ENCODE measurements at regions not wholly inside any gene's neighbourhood (a gene's known extent, or its start where the extent isn't known, plus 50 kb on each side); places are given as distances from the start of the nearest gene placed in this dataset.

DNA sequence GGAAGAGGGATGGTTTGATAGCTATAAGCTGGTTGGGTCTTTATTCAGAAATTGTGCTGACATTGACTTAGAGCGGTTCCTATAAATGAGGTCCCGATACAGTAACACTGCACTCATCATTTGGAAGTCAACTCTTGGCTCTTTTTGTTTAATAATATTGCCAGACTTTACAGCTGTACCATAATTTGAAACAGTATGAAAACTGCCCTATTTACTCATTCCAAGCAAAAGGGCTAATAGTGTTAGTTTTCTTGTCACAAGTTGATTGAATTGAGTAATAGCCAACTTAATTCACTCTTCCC lies 128.4 kb upstream of the LIMCH1 start:
- FAIRE-seq (no peak), ATAC-seq (no peak), DNase-seq (ENCODE audit: low read depth, low spot score) (no peak)
- in situ Hi-C loops (cut with MboI): loop anchor here (25.0 kb wide), 1 partner anchor 97 kb away; no protein-coding TSS in a partner anchor
- Histone ChIP-seq H3K9me3 (replicated peaks; ENCODE audit: control insufficient read depth, insufficient read depth, low read length) (no peaks in the 10 kb centered on the region), H3K36me3 (ENCODE audit: control insufficient read depth in 2 of 2, insufficient read depth in 2 of 2, low read length in 1 of 2) (no peaks in the 10 kb centered on the region), H3K4me3 (no peak overlapping the region), H4K20me1 (ENCODE audit: control insufficient read depth, insufficient read depth) (no peaks in the 10 kb centered on the region), H2AFZ (ENCODE audit: control insufficient read depth, low read depth, low read length) (no peak overlapping the region), H3K4me2 (ENCODE audit: control insufficient read depth, insufficient read depth) (no peak overlapping the region), H3K4me1 (ENCODE audit: control insufficient read depth, insufficient read depth, low read length) (no peaks in the 10 kb centered on the region), H3K27ac (ENCODE audit: control insufficient read depth, insufficient read depth) (no peak overlapping the region), H3K27me3 (replicated peaks in 1 of 2; ENCODE audit: control insufficient read depth in 2 of 2, insufficient read depth in 2 of 2, low read length in 1 of 2) (no peaks in the 10 kb centered on the region), H3K9ac (ENCODE audit: control insufficient read depth, insufficient read depth, low read length) (no peak overlapping the region), H3K79me2 (ENCODE audit: control insufficient read depth, insufficient read depth, low read length) (no peaks in the 10 kb centered on the region)
- ChIA-PET CTCF (interaction anchor here (1.0 kb wide), 1 partner anchor 252 kb away, joined by 3 read pairs; no protein-coding TSS in a partner anchor), RAD21 (ENCODE audit: unreplicated experiment) (no interaction called here), SMC1A (ENCODE audit: uncharacterized antibody, unreplicated experiment) (interaction anchor here (1.3 kb wide), 1 partner anchor 11 kb away, joined by 3 read pairs; no protein-coding TSS in a partner anchor), POLR2A (no interaction called here)
- 75% methylated on average over 2 of the region's 2 CpGs for WGBS (ENCODE audit: insufficient coverage, insufficient replicate concordance, low lambda C conversion rate, missing lambda C conversion rate)
- no TSS peak for BruUV-seq (replicated peaks)
- intact Hi-C loops (cut with micrococcal nuclease; ENCODE audit: unreplicated experiment): no loop called here
- no peak for TF ChIP-seq KAT2A (conservative IDR thresholded peaks at IDR 0.05; ENCODE audit: control insufficient read depth, low read depth, low read length)
- TF ChIP-seq SMC3 (IDR thresholded peaks at IDR 0.05; ENCODE audit: borderline replicate concordance, low read length): no peak
- TF ChIP-seq ASH2L (IDR thresholded peaks at IDR 0.05; ENCODE audit: borderline replicate concordance, low read depth): no peak
- TF ChIP-seq GATAD2B (conservative IDR thresholded peaks at IDR 0.05; ENCODE audit: low read depth): no peak
- TF ChIP-seq, protein P1, sequence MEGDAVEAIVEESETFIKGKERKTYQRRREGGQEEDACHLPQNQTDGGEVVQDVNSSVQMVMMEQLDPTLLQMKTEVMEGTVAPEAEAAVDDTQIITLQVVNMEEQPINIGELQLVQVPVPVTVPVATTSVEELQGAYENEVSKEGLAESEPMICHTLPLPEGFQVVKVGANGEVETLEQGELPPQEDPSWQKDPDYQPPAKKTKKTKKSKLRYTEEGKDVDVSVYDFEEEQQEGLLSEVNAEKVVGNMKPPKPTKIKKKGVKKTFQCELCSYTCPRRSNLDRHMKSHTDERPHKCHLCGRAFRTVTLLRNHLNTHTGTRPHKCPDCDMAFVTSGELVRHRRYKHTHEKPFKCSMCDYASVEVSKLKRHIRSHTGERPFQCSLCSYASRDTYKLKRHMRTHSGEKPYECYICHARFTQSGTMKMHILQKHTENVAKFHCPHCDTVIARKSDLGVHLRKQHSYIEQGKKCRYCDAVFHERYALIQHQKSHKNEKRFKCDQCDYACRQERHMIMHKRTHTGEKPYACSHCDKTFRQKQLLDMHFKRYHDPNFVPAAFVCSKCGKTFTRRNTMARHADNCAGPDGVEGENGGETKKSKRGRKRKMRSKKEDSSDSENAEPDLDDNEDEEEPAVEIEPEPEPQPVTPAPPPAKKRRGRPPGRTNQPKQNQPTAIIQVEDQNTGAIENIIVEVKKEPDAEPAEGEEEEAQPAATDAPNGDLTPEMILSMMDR (IDR thresholded peaks at IDR 0.05 in 2 of 3, conservative IDR thresholded peaks at IDR 0.05 in 1 of 3; ENCODE audit: control insufficient read depth in 2 of 3, extremely low read depth in 1 of 3, insufficient read depth in 1 of 3, low read depth in 3 of 3, low read length in 3 of 3): no peak
- no peak for TF ChIP-seq FOS (IDR thresholded peaks at IDR 0.05; ENCODE audit: borderline replicate concordance, extremely low read depth, insufficient read length)
- TF ChIP-seq, protein P2, sequence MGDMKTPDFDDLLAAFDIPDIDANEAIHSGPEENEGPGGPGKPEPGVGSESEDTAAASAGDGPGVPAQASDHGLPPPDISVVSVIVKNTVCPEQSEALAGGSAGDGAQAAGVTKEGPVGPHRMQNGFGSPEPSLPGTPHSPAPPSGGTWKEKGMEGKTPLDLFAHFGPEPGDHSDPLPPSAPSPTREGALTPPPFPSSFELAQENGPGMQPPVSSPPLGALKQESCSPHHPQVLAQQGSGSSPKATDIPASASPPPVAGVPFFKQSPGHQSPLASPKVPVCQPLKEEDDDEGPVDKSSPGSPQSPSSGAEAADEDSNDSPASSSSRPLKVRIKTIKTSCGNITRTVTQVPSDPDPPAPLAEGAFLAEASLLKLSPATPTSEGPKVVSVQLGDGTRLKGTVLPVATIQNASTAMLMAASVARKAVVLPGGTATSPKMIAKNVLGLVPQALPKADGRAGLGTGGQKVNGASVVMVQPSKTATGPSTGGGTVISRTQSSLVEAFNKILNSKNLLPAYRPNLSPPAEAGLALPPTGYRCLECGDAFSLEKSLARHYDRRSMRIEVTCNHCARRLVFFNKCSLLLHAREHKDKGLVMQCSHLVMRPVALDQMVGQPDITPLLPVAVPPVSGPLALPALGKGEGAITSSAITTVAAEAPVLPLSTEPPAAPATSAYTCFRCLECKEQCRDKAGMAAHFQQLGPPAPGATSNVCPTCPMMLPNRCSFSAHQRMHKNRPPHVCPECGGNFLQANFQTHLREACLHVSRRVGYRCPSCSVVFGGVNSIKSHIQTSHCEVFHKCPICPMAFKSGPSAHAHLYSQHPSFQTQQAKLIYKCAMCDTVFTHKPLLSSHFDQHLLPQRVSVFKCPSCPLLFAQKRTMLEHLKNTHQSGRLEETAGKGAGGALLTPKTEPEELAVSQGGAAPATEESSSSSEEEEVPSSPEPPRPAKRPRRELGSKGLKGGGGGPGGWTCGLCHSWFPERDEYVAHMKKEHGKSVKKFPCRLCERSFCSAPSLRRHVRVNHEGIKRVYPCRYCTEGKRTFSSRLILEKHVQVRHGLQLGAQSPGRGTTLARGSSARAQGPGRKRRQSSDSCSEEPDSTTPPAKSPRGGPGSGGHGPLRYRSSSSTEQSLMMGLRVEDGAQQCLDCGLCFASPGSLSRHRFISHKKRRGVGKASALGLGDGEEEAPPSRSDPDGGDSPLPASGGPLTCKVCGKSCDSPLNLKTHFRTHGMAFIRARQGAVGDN (IDR thresholded peaks at IDR 0.05): no peak
- no peak for TF ChIP-seq RB1 (IDR thresholded peaks at IDR 0.05; ENCODE audit: borderline replicate concordance)
- no peak for TF ChIP-seq BACH1 (IDR thresholded peaks at IDR 0.05; ENCODE audit: borderline replicate concordance)
- TF ChIP-seq CREM (IDR thresholded peaks at IDR 0.05; ENCODE audit: low read depth): no peak
- TF ChIP-seq MEF2B (IDR thresholded peaks at IDR 0.05; ENCODE audit: partially characterized antibody, poor library complexity, severe bottlenecking): no peak
- TF ChIP-seq NFIC (IDR thresholded peaks at IDR 0.05; ENCODE audit: low read depth, low read length): no peak
- no peak for TF ChIP-seq EED (IDR thresholded peaks at IDR 0.05; ENCODE audit: low read depth)
- TF ChIP-seq ATF7 (IDR thresholded peaks at IDR 0.05; ENCODE audit: low read depth): no peak
- no peak for TF ChIP-seq POLR2AphosphoS2 (IDR thresholded peaks at IDR 0.05; ENCODE audit: low read depth, low read length)
- TF ChIP-seq TAF1 (IDR thresholded peaks at IDR 0.05; ENCODE audit: borderline replicate concordance, low read depth, low read length): no peak
